ENCODE measurements at regions not wholly inside any gene's neighbourhood (a gene's known extent, or its start where the extent isn't known, plus 50 kb on each side); places are given as distances from the start of the nearest gene placed in this dataset.

DNA sequence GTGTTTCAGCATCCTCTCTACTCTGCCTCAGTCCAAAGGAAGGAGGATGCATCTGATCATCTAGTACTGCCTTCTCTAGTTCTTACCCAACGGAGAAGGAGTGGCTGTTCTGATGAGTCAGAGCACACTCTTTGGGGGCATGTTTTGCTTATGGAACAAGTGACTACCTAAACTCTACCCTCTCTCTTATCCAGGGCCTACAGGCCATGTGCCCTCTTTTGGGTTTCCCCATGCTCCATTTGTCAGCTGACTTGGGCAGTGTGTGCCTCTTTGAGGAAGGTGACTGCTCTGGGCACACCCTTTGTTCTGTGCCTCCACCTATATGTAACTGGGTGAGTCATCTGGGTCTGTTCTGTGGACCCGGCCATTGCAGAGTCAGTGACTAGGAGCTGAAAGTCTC lies 89.6 kb upstream of the BNC2 start:
- Histone ChIP-seq H2AK5ac (ENCODE audit: low read length) (no peak overlapping the region), H3K4me2 (ENCODE audit: low read length) (no peak overlapping the region), H3K56ac (ENCODE audit: low read length) (no peak overlapping the region), H3K79me1 (ENCODE audit: low read length) (no peaks in the 10 kb centered on the region), H2BK15ac (replicated peaks; ENCODE audit: low read depth) (no peak overlapping the region), H3K4ac (ENCODE audit: low read depth, low read length) (no peak overlapping the region), H3K27ac (ENCODE audit: low read depth, low read length) (no peak overlapping the region), H2BK120ac (ENCODE audit: low read depth, low read length) (no peak overlapping the region), H3K18ac (ENCODE audit: low read length) (no peak overlapping the region), H4K8ac (ENCODE audit: low read depth, low read length) (no peak overlapping the region), H3K4me1 (ENCODE audit: control insufficient read depth, low read depth, low read length) (no peaks in the 10 kb centered on the region), H4K5ac (ENCODE audit: low read length) (no peak overlapping the region), H3K23ac (ENCODE audit: low read length) (no peak overlapping the region), H3K36me3 (ENCODE audit: control insufficient read depth, insufficient read depth, low read length) (no peaks in the 10 kb centered on the region), H3K4me3 (ENCODE audit: low read length) (no peak overlapping the region), H3K9ac (ENCODE audit: low read length) (no peak overlapping the region), H2BK5ac (ENCODE audit: low read length) (no peak overlapping the region), H3K79me2 (ENCODE audit: control insufficient read depth, insufficient read depth, low read length) (no peaks in the 10 kb centered on the region), H3K27me3 (ENCODE audit: insufficient read depth, low read length, poor library complexity) (no peaks in the 10 kb centered on the region)
- DNase-seq = no peak
- no CpG with 5 or more reads among the region's 2 CpGs for WGBS (ENCODE audit: extremely low coverage, insufficient coverage, low lambda C conversion rate)

DNA sequence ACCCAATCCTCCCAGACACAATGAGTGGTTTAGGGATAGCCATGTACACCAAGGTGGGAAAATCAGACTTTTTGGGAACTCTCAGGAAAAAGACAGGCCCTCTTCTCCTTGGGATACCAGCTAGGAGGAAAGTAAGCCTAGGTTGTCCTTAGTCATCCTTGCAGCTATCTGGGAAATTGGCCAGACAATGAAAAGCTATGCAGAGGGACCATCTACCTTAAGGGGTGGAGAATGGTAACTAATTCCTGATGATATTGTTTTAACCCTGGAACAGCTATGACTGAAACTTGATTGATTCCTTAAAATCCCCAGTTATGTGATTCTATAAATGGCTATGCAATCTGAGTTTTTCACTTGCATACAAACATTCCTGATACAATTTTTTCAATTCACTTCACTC lies 88.9 kb upstream of the BNC2 start:
- no peak for DNase-seq
- Histone ChIP-seq H2BK5ac (ENCODE audit: low read length) (no peak overlapping the region), H3K56ac (ENCODE audit: low read length) (no peak overlapping the region), H3K9ac (ENCODE audit: low read length) (no peak overlapping the region), H3K4me3 (ENCODE audit: low read length) (no peak overlapping the region), H3K4me2 (ENCODE audit: low read length) (no peak overlapping the region), H4K5ac (ENCODE audit: low read length) (no peak overlapping the region), H3K36me3 (ENCODE audit: control insufficient read depth, insufficient read depth, low read length) (no peaks in the 10 kb centered on the region), H3K79me1 (ENCODE audit: low read length) (no peaks in the 10 kb centered on the region), H3K27me3 (ENCODE audit: insufficient read depth, low read length, poor library complexity) (no peaks in the 10 kb centered on the region), H4K8ac (ENCODE audit: low read depth, low read length) (no peak overlapping the region), H2BK120ac (ENCODE audit: low read depth, low read length) (no peak overlapping the region), H3K23ac (ENCODE audit: low read length) (no peak overlapping the region), H3K27ac (ENCODE audit: low read depth, low read length) (no peak overlapping the region), H2AK5ac (ENCODE audit: low read length) (no peak overlapping the region), H3K4me1 (ENCODE audit: control insufficient read depth, low read depth, low read length) (no peaks in the 10 kb centered on the region), H3K18ac (ENCODE audit: low read length) (no peak overlapping the region), H3K4ac (ENCODE audit: low read depth, low read length) (no peak overlapping the region), H3K79me2 (ENCODE audit: control insufficient read depth, insufficient read depth, low read length) (no peaks in the 10 kb centered on the region), H2BK15ac (replicated peaks; ENCODE audit: low read depth) (no peak overlapping the region)

DNA sequence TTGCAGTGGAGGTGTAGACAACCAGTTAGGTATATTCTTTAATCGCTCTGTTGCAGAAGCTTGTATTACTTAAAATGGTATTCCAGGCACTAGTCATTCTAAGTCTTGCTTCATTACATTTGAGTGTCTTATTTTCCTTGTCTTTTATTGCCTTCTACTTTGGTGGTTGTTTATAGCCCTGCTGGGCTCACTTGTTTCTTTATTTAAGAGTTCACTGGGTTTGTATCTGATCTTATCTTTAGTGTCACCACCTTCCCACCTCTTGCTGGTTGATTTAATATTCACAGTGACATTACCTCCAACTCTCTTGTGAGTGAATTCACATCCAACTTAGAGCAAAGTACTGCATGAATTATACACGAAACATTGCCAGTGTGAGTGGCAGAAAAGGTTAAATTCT lies 83.6 kb upstream of the BNC2 start:
- WGBS (ENCODE audit: extremely low coverage, insufficient coverage, low lambda C conversion rate) = no CpG with 5 or more reads among the region's 2 CpGs
- Histone ChIP-seq H2AK5ac (ENCODE audit: low read length) (no peak overlapping the region), H3K4me1 (ENCODE audit: control insufficient read depth, low read depth, low read length) (no peaks in the 10 kb centered on the region), H3K4me3 (ENCODE audit: low read length) (no peak overlapping the region), H3K79me2 (ENCODE audit: control insufficient read depth, insufficient read depth, low read length) (no peaks in the 10 kb centered on the region), H3K79me1 (ENCODE audit: low read length) (no peaks in the 10 kb centered on the region), H3K27ac (ENCODE audit: low read depth, low read length) (no peak overlapping the region), H3K18ac (ENCODE audit: low read length) (no peak overlapping the region), H3K23ac (ENCODE audit: low read length) (no peak overlapping the region), H4K5ac (ENCODE audit: low read length) (no peak overlapping the region), H4K8ac (ENCODE audit: low read depth, low read length) (no peak overlapping the region), H3K9ac (ENCODE audit: low read length) (no peak overlapping the region), H3K27me3 (ENCODE audit: insufficient read depth, low read length, poor library complexity) (no peaks in the 10 kb centered on the region), H2BK120ac (ENCODE audit: low read depth, low read length) (no peak overlapping the region), H3K36me3 (ENCODE audit: control insufficient read depth, insufficient read depth, low read length) (no peaks in the 10 kb centered on the region), H3K4ac (ENCODE audit: low read depth, low read length) (no peak overlapping the region), H3K56ac (ENCODE audit: low read length) (no peak overlapping the region), H2BK15ac (replicated peaks; ENCODE audit: low read depth) (no peak overlapping the region), H2BK5ac (ENCODE audit: low read length) (no peak overlapping the region), H3K4me2 (ENCODE audit: low read length) (no peak overlapping the region)
- no peak for DNase-seq

DNA sequence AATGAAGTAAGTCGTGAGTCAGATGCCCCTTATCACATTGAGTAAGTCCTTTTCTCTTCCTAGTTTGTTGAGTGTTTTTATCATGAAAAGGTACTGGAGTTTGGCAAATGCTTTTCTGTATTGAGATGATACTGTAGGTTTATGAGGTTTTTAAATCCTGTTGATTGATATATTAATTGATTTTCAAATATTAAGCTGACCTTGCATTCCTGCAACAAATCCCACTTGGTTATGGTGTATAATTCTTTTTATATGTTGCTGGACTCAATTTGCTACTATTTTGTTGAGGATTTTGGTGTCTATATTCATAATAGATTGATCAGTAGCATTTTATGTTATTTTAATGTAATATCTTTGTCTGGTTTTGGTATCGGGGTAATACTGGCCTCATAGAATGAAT lies 81.0 kb upstream of the BNC2 start:
- Histone ChIP-seq H3K79me1 (ENCODE audit: low read length) (no peaks in the 10 kb centered on the region), H2BK15ac (replicated peaks; ENCODE audit: low read depth) (no peak overlapping the region), H3K4me3 (ENCODE audit: low read length) (no peak overlapping the region), H3K36me3 (ENCODE audit: control insufficient read depth, insufficient read depth, low read length) (no peaks in the 10 kb centered on the region), H3K4me1 (ENCODE audit: control insufficient read depth, low read depth, low read length) (no peaks in the 10 kb centered on the region), H3K56ac (ENCODE audit: low read length) (no peak overlapping the region), H4K8ac (ENCODE audit: low read depth, low read length) (no peak overlapping the region), H4K5ac (ENCODE audit: low read length) (no peak overlapping the region), H2AK5ac (ENCODE audit: low read length) (no peak overlapping the region), H3K9ac (ENCODE audit: low read length) (no peak overlapping the region), H3K27ac (ENCODE audit: low read depth, low read length) (no peak overlapping the region), H3K4ac (ENCODE audit: low read depth, low read length) (no peak overlapping the region), H3K18ac (ENCODE audit: low read length) (no peak overlapping the region), H3K23ac (ENCODE audit: low read length) (no peak overlapping the region), H2BK5ac (ENCODE audit: low read length) (no peak overlapping the region), H3K79me2 (ENCODE audit: control insufficient read depth, insufficient read depth, low read length) (no peaks in the 10 kb centered on the region), H3K27me3 (ENCODE audit: insufficient read depth, low read length, poor library complexity) (no peaks in the 10 kb centered on the region), H2BK120ac (ENCODE audit: low read depth, low read length) (no peak overlapping the region), H3K4me2 (ENCODE audit: low read length) (no peak overlapping the region)
- DNase-seq = no peak
- no CpG with 5 or more reads among the region's 2 CpGs for WGBS (ENCODE audit: extremely low coverage, insufficient coverage, low lambda C conversion rate)

DNA sequence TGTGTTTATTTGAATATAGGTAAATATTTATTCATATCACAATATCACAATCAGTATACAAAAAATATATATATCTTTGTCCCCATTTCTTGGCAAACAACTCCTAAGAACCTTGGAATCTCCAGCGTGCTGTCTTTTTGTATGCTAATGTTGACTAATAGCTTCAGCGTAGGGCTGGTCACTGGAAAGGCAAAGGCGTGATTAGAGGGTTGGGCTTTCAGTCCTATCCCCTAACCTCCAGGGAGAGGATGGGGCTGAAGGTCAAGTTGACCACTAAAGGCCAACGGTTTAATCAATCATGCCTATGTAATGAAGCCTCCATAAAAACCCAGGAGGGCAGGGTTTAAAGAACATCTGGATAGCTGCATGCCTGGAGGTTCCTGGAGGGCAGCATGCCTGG lies 79.6 kb upstream of the BNC2 start:
- WGBS (ENCODE audit: extremely low coverage, insufficient coverage, low lambda C conversion rate) = no CpG with 5 or more reads among the region's 4 CpGs
- DNase-seq = peak; percentile 45
- H3K79me2 ChIP-seq (ENCODE audit: control insufficient read depth, insufficient read depth, low read length) = no peaks in the 10 kb centered on the region

DNA sequence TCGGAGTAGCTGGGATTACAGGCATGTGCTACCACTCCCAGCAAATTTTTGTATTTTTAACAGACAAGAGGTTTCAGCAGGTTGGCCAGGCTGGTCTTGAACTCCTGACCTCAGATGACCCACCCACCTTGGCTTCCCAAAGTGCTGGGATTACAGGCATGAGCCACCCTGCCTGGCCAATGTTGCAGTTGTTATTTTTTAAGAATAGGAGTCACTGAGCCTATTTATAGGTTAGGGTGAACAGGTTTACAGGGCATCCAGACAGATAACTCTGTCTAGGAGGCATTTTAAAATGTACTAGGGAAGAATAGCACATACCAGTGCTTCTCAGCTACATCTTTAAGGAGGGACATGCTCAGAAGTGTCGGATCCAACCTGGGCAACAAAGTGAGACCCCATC lies 60.1 kb upstream of the BNC2 start:
- no peak overlapping the region for H2AK5ac ChIP-seq (ENCODE audit: low read length)
- no peak overlapping the region for H2BK15ac ChIP-seq (replicated peaks; ENCODE audit: low read depth)
- H3K18ac ChIP-seq (ENCODE audit: low read length) = no peak overlapping the region
- H2BK5ac ChIP-seq (ENCODE audit: low read length) = no peak overlapping the region
- WGBS (ENCODE audit: extremely low coverage, insufficient coverage, low lambda C conversion rate) = no CpG with 5 or more reads among the region's 2 CpGs
- no peaks in the 10 kb centered on the region for H3K27me3 ChIP-seq (ENCODE audit: insufficient read depth, low read length, poor library complexity)
- no peaks in the 10 kb centered on the region for H3K79me1 ChIP-seq (ENCODE audit: low read length)
- no peak overlapping the region for H4K8ac ChIP-seq (ENCODE audit: low read depth, low read length)
- no peak overlapping the region for H3K4ac ChIP-seq (ENCODE audit: low read depth, low read length)
- H4K5ac ChIP-seq (ENCODE audit: low read length) = no peak overlapping the region
- H2BK120ac ChIP-seq (ENCODE audit: low read depth, low read length) = no peak overlapping the region
- H3K4me2 ChIP-seq (ENCODE audit: low read length) = no peak overlapping the region
- no peak overlapping the region for H3K9ac ChIP-seq (ENCODE audit: low read length)
- no peak overlapping the region for H3K4me3 ChIP-seq (ENCODE audit: low read length)
- no peak overlapping the region for H3K23ac ChIP-seq (ENCODE audit: low read length)
- H3K79me2 ChIP-seq (ENCODE audit: control insufficient read depth, insufficient read depth, low read length) = no peaks in the 10 kb centered on the region
- no peaks in the 10 kb centered on the region for H3K4me1 ChIP-seq (ENCODE audit: control insufficient read depth, low read depth, low read length)
- no peak overlapping the region for H3K27ac ChIP-seq (ENCODE audit: low read depth, low read length)
- DNase-seq = no peak
- H3K36me3 ChIP-seq (ENCODE audit: control insufficient read depth, insufficient read depth, low read length) = no peaks in the 10 kb centered on the region
- no peak overlapping the region for H3K56ac ChIP-seq (ENCODE audit: low read length)

More for the DNA sequence above, 79.6 kb upstream of the BNC2 start:
- no peak overlapping the region for H3K27ac ChIP-seq (ENCODE audit: low read depth, low read length)
- H2BK120ac ChIP-seq (ENCODE audit: low read depth, low read length) = no peak overlapping the region
- H3K9ac ChIP-seq (ENCODE audit: low read length) = no peak overlapping the region
- no peak overlapping the region for H4K8ac ChIP-seq (ENCODE audit: low read depth, low read length)
- H2AK5ac ChIP-seq (ENCODE audit: low read length) = no peak overlapping the region
- H3K4me2 ChIP-seq (ENCODE audit: low read length) = no peak overlapping the region
- H3K4ac ChIP-seq (ENCODE audit: low read depth, low read length) = no peak overlapping the region
- no peak overlapping the region for H3K18ac ChIP-seq (ENCODE audit: low read length)
- H3K36me3 ChIP-seq (ENCODE audit: control insufficient read depth, insufficient read depth, low read length) = no peaks in the 10 kb centered on the region
- H2BK5ac ChIP-seq (ENCODE audit: low read length) = no peak overlapping the region
- no peaks in the 10 kb centered on the region for H3K79me1 ChIP-seq (ENCODE audit: low read length)
- H2BK15ac ChIP-seq (replicated peaks; ENCODE audit: low read depth) = no peak overlapping the region
- no peaks in the 10 kb centered on the region for H3K27me3 ChIP-seq (ENCODE audit: insufficient read depth, low read length, poor library complexity)
- no peaks in the 10 kb centered on the region for H3K4me1 ChIP-seq (ENCODE audit: control insufficient read depth, low read depth, low read length)
- H3K4me3 ChIP-seq (ENCODE audit: low read length) = no peak overlapping the region
- no peak overlapping the region for H4K5ac ChIP-seq (ENCODE audit: low read length)
- H3K56ac ChIP-seq (ENCODE audit: low read length) = no peak overlapping the region
- H3K23ac ChIP-seq (ENCODE audit: low read length) = no peak overlapping the region
